Daoy (cell line): ENCODE measurements at regions not wholly inside any gene's neighbourhood (a gene's known extent, or its start where the extent isn't known, plus 50 kb on each side); places are given as distances from the start of the nearest gene placed in this dataset.
"Not testable (repeated sequence)": the region's sequence is repeated elsewhere in the genome, so short reads cannot be mapped to it uniquely, and the experiment has no call there.

Experiments
- DNase-seq: peaks from one replicate; pipeline ENCODE4 v3.0.0-alpha.2; 2015; ENCODE audit warnings: low read depth

DNA sequence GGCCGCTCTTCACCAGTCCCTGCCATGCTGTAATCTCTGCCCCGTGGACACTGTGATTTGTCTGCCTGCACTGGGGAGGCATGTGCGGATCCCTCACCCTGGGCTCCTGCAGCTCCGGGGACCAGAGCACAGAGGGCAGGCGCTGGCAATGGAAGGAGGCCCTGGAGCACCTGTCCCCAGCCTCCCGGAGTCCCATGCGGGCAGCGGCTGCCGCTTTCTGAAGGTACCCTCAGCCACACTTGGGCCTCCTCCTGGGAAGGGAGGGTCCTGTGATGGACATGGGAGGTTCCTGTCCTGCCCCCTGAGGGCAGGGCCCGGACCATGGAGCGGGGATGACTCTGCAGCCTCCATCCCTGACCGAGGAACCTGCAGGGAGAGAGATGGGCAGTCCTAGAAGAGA is 297.4 kb upstream of the SFSWAP start:
- DNase-seq, result no peak

- DNase-seq, result not testable (repeated sequence)
Observed at GRCh38 chr12:131414155-131414922, 296.6 kb upstream of the SFSWAP start.

GRCh38 chr12:131415781-131416180 is 295.1 kb upstream of the SFSWAP start:
- DNase-seq, result peak; percentile 39

GRCh38 chr12:131418121-131418520 is 292.8 kb upstream of the SFSWAP start:
- no peak for DNase-seq

DNA sequence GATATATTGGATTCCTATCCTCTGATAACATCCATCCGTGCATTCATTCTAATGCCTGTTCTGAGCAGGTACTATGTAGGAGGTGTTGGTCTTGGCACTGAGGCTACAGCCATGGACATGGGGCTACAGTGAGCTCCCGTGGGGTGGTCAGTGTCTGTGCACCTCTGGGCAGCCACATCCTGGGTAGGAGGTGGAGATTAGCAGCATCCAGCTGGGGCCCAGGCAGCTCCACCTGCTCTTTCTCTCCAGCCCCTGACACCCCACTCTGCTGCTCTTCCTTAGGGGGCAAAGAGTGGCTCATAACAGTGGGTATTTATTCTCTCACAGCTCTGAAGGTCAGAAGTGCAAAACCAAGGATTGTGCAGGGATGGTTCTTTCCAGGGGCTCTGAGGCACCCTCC is 292.0 kb upstream of the SFSWAP start:
- no peak for DNase-seq

DNA sequence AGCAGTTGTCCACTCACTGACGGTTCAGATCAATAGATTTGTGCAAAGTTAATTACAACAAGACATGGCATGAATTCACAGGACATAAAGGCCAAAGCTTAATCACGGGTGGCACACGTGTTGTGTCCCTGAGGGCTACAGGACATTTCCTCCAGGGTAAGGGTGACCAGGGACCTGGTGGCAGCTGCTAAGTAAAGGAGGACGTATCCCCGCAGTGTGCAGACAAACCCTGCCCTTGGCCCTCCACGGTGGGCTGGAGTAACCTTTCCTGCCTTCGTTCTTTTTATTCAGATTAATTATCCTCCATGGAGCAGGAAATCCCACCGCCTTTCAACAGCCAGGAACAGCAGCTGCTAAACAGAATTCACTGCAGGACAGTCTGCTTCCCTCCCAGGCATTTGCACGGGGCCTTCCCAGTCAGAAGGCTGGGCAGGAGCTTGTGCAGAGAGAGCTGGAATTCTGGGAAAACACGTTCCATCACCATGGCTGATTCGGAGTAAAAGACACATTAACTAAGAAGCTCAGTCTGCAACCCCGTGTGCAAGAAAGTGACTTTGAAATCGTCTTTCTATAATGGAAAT is 289.9 kb upstream of the SFSWAP start:
- no peak for DNase-seq

- no peak for DNase-seq
Observed at GRCh38 chr12:131421509-131422186, 289.2 kb upstream of the SFSWAP start.

- no peak for DNase-seq
Observed at GRCh38 chr12:131422187-131422520, 288.7 kb upstream of the SFSWAP start.

GRCh38 chr12:131422744-131423143 is 288.1 kb upstream of the SFSWAP start:
- no peak for DNase-seq

- DNase-seq, result no peak
Observed at GRCh38 chr12:131424270-131424669, 286.6 kb upstream of the SFSWAP start.

DNA sequence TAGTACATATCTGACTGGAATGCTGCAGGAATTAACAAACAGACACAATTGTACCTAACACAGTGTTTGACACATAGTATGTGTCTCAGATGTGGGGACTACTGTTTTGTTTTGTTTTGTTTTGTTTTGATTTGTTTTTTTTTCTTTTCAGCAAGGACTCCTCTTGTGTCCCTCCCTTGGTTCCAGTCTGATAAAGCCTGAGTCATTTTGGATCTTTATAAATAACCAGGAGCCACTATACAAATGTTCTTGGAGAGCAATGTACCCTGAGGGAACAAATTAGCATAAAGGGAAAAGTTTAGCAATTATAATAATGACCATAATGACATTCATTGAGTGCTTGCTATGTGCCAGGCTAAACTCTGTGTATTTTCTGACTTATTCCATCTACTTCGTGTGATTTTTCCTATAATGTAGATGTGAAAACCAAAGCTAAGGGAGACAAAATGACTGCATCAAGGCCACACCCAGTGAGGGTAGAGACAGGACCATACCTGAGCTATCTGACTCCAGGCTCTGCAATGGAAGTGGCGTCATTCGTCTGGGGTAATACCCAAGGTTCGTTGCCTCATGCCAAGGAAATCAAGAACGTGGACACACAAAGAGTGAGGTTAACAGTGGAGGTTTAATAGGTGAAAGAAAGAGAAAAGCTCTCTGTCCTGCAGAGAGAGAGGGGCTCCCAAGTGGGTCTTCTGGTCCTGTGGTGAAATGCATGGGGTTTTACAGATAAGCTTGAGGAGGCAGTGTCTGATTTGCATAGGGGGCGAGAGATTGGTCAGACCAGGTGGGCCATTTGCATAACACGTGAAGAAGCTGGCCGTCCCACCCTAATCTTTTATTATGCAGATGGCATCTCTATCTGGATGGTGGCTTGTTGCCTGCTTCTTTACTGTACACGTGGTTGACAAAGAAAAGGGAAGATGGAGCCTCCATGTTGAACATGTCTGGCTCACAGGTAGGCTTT is 285.5 kb upstream of the SFSWAP start:
- no peak for DNase-seq

- DNase-seq, result no peak
Observed at GRCh38 chr12:131428091-131428685, 282.7 kb upstream of the SFSWAP start.

GRCh38 chr12:131429221-131429620 is 281.7 kb upstream of the SFSWAP start:
- DNase-seq, result not testable (repeated sequence)

DNA sequence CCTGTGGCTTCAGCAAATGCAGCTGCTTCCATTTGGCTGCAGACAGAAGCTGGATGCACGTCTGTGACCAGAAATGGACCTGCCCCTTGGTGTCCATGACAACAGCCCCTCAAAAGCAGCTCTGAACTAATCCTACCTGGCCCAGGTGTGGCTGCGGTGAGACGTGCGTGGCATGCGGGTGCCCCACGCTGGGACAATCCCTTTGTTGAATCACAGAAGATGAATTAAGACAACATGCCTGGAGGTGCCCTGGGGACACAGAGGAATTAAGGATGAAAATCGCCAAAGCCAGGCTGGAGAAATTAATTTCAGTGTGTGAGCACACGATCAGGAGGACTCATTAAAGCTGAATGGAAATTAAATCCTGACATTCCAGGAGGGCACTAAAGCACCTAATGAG is 281.2 kb upstream of the SFSWAP start:
- DNase-seq, result not testable (repeated sequence)

GRCh38 chr12:131430158-131430742 is 280.6 kb upstream of the SFSWAP start:
- no peak for DNase-seq

DNA sequence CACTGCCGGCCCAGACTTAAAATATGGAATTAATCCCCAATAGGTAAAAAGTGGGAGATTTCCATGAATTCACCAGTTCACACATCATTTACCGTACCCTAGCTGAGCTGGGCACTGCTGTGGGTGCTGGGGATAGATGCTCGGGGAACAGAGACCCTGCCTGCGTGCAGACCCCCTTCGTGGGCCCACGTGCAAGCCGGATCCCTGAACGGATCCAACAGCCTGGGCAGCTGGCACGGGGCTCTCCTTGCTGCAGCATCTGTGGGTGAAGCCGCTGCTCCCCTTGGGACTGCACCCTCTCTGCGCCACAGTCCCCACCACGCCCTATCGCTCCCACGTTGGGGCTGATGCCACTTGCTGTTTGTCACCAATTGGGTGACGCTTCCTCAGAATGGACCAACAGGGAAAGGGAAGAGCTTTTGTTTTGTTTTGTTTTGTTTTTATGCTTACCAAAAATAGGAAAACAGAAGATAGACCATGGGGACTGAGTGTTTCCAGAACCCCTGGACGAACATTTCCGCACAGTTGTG is 279.7 kb upstream of the SFSWAP start:
- DNase-seq, result not testable (repeated sequence)

GRCh38 chr12:131432532-131433260 is 278.2 kb upstream of the SFSWAP start:
- DNase-seq, result no peak

GRCh38 chr12:131434208-131435125 is 276.4 kb upstream of the SFSWAP start:
- DNase-seq, result peak; percentile 61
